GM12878 (cell line): ENCODE measurements at regions not wholly inside any gene's neighbourhood (a gene's known extent, or its start where the extent isn't known, plus 50 kb on each side); places are given as distances from the start of the nearest gene placed in this dataset.

Experiments
- ATAC-seq: fragments of 200-7000 bp; cut with Tn5 transposase; 3 replicates; pipeline ENCODE4 v1.9.1; 2020; ENCODE audit warnings: mild to moderate bottlenecking, moderate library complexity
- BruUV-seq: library from RNA; stranded (reverse); fragments of 400-500 nt; replicated peaks from 2 replicates; lab custom pipeline; 2021; lab: Mats Ljungman, UMichigan
- CTCF ChIA-PET: fragments of 300-600 bp; sonication (Branson Sonifier 250); formaldehyde crosslinking; extraction: SDS; loops from one replicate; lab custom pipeline; 2021; ENCODE audit warnings: inconsistent platforms; lab: Yijun Ruan, JAX
- POLR2A ChIA-PET: fragments of 350-600 bp; formaldehyde crosslinking; extraction: SDS; loops from one replicate; lab custom pipeline; 2021; ENCODE audit warnings: inconsistent platforms; lab: Charles Lee
- RAD21 ChIA-PET: fragments of 300-600 bp; sonication (Branson Sonifier 250); formaldehyde crosslinking; loops from one replicate; lab custom pipeline; 2023; ENCODE audit warnings: antibody characterized with exemption; ENCODE audit not compliant: unreplicated experiment; lab: Charles Lee
- SMC1A ChIA-PET: fragments of 300-600 bp; sonication (Branson Sonifier 250); formaldehyde crosslinking; loops from one replicate; lab custom pipeline; 2023; ENCODE audit not compliant: unreplicated experiment, uncharacterized antibody; lab: Charles Lee
- DNase-seq: peaks from one replicate; pipeline ENCODE4 v3.0.0-alpha.2; 2011; ENCODE audit warnings: low read depth, low spot score
- FAIRE-seq: peaks from 3 replicates; lab custom pipeline; 2011; peaks lifted over from hg19 to GRCh38; lab: Jason Lieb, UNC
- H2AFZ ChIP-seq: 2 replicates; pipeline ENCODE4 v1.6.0; 2011; ENCODE audit warnings: low read depth, low read length, control low read depth; ENCODE audit not compliant: control insufficient read depth
- H3K27ac ChIP-seq: 2 replicates; pipeline ENCODE4 v1.5.1; 2011; ENCODE audit warnings: control low read depth; ENCODE audit not compliant: control insufficient read depth, insufficient read depth
- H3K27me3 ChIP-seq, 2 experiments: replicated peaks in 1 of 2; 2 replicates each; pipeline versions ENCODE4 v1.6.0 to v1.6.1; 2011; ENCODE audit warnings: low read length in 1 of 2; ENCODE audit not compliant: control insufficient read depth in 2 of 2, insufficient read depth in 2 of 2
- H3K36me3 ChIP-seq, 2 experiments: 2 replicates each; pipeline ENCODE4 v1.5.1; 2011; ENCODE audit warnings: low read length in 1 of 2; ENCODE audit not compliant: control insufficient read depth in 2 of 2, insufficient read depth in 2 of 2
- H3K4me1 ChIP-seq: 2 replicates; pipeline ENCODE4 v1.6.1; 2011; ENCODE audit warnings: mild to moderate bottlenecking, low read length, moderate library complexity, mixed read lengths; ENCODE audit not compliant: control insufficient read depth, insufficient read depth
- H3K4me2 ChIP-seq: 2 replicates; pipeline ENCODE4 v1.6.0; 2011; ENCODE audit warnings: control low read depth; ENCODE audit not compliant: control insufficient read depth, insufficient read depth
- H3K4me3 ChIP-seq: fragments of 200-600 bp; sonication (generic); 2 replicates; pipeline ENCODE4 v1.5.1; 2016
- H3K79me2 ChIP-seq: 2 replicates; pipeline ENCODE4 v1.6.0; 2011; ENCODE audit warnings: low read length; ENCODE audit not compliant: control insufficient read depth, insufficient read depth
- H3K9ac ChIP-seq: 2 replicates; pipeline ENCODE4 v1.8.0; 2011; ENCODE audit warnings: low read length, control low read depth, mixed read lengths; ENCODE audit not compliant: control insufficient read depth, insufficient read depth
- H3K9me3 ChIP-seq: replicated peaks from 3 replicates; pipeline ENCODE4 v1.5.1; 2011; ENCODE audit warnings: mild to moderate bottlenecking, low read length; ENCODE audit not compliant: control insufficient read depth, insufficient read depth
- H4K20me1 ChIP-seq: 2 replicates; pipeline ENCODE4 v1.6.0; 2011; ENCODE audit not compliant: control insufficient read depth, insufficient read depth
- CBX5 ChIP-seq: sonication (generic); IDR thresholded peaks from 2 replicates; pipeline ENCODE4 v1.6.1; 2016; ENCODE audit warnings: low read depth, moderate library complexity, mild to moderate bottlenecking, inconsistent platforms
- EED ChIP-seq: sonication (generic); IDR thresholded peaks from 2 replicates; pipeline ENCODE4 v1.6.1; 2016; ENCODE audit warnings: antibody characterized with exemption, low read depth
- EGR1 ChIP-seq, 2 experiments: IDR thresholded peaks; 1 replicate in 1 of 2; 2 replicates in 1 of 2; pipeline ENCODE4 v1.6.1; 2011 to 2012; ENCODE audit warnings: low read depth in 2 of 2, low read length in 2 of 2, borderline replicate concordance in 1 of 2, mild to moderate bottlenecking in 1 of 2, moderate library complexity in 1 of 2
- KLF5 ChIP-seq: fragments of 450-650 bp; IDR thresholded peaks from 2 replicates; pipeline ENCODE4 v1.6.1; 2014; ENCODE audit warnings: mild to moderate bottlenecking; ENCODE audit not compliant: partially characterized antibody
- NR2F1 ChIP-seq: fragments of 450-650 bp; conservative IDR thresholded peaks from 2 replicates; pipeline ENCODE4 v1.6.1; 2017; ENCODE audit warnings: mild to moderate bottlenecking
- RELA ChIP-seq: fragments of 450-650 bp; IDR thresholded peaks from 2 replicates; pipeline ENCODE4 v1.8.0; 2014; ENCODE audit warnings: borderline replicate concordance; ENCODE audit not compliant: partially characterized antibody
- SPI1 ChIP-seq: IDR thresholded peaks from 2 replicates; pipeline ENCODE4 v1.6.1; 2011; ENCODE audit warnings: low read depth, mild to moderate bottlenecking, low read length, moderate library complexity, borderline replicate concordance; ENCODE audit not compliant: insufficient read depth
- SUZ12 ChIP-seq: fragments of 200-600 bp; sonication (generic); IDR thresholded peaks from one replicate; pipeline ENCODE4 v1.6.1; 2018; ENCODE audit warnings: antibody characterized with exemption, mild to moderate bottlenecking; ENCODE audit not compliant: unreplicated experiment
- ZBTB11 ChIP-seq: fragments of 450-650 bp; formaldehyde crosslinking; IDR thresholded peaks from 2 replicates; pipeline ENCODE4 v1.5.0; 2022; ENCODE audit warnings: mild to moderate bottlenecking, missing genetic modification characterization
- WGBS: methylation state at CpG from one replicate; pipeline ENCODE4 v1.1.6; 2016; ENCODE audit warnings: low lambda C conversion rate; ENCODE audit not compliant: insufficient replicate concordance, insufficient coverage; ENCODE audit errors: missing lambda C conversion rate; 5-methylcytosine and 5-hydroxymethylcytosine counted together
- in situ Hi-C: fragments of 300-500 bp; cut with MboI; formaldehyde crosslinking; loops from 9 replicates; pipeline ENCODE4 v1.14.3; 2018; ENCODE audit warnings: mixed read lengths
- intact Hi-C: fragments of 100-400 bp; cut with micrococcal nuclease; formaldehyde crosslinking; loops from one replicate; pipeline ENCODE4 v1.14.2; 2022; ENCODE audit not compliant: unreplicated experiment
- TF ChIP-seq, protein P1 (sequence below): fragments of 450-650 bp; IDR thresholded peaks from 2 replicates; pipeline ENCODE4 v1.6.1; 2016; ENCODE audit warnings: mild to moderate bottlenecking, moderate library complexity, borderline replicate concordance
- TF ChIP-seq, protein P2 (sequence below): fragments of 450-650 bp; formaldehyde crosslinking; IDR thresholded peaks from 2 replicates; pipeline ENCODE4 v1.4.0; 2020; ENCODE audit warnings: mild to moderate bottlenecking, moderate library complexity

- TF ChIP-seq CBX5 (no peak), EGR1 (IDR thresholded peaks at IDR 0.05; ENCODE audit: borderline replicate concordance in 1 of 2, low read depth in 2 of 2, low read length in 2 of 2) (no peak), RELA (no peak), SUZ12 (no peak)
Measured at GRCh38 chr5:4081466-4081865, 485.8 kb downstream of the IRX1 start (continued).

DNA sequence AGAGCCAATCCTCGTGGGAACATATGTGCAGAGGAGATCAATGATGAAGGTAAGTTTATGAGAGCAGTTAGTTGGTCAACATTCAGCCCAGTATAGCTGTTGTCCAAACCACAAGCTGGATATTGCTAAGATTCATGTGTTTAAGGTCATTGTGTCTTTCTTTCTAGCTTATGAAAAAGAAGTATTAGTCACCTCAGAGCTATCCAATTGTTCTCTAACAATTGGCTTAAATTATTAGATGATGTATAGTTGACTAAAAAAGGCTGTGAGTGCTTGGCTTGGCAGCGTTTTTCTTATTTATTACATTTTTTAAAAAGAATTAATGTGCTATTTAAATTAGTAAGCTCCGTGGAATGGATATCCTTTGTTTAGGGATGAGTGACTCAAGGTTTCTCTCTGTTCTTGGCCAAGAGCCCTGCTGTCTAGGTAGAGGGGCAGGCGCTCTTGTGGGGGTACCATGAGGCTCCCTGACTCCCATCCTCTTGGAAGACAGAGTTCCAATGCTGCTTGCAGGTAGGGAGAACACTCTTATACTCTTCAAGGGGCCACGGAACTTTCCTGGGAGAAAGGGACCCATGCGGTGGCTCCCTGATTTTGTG is 487.4 kb downstream of the IRX1 start:
- Histone ChIP-seq H3K36me3 (no peaks in the 10 kb centered on the region), H3K4me1 (no peaks in the 10 kb centered on the region), H3K4me2 (no peak overlapping the region), H3K79me2 (no peaks in the 10 kb centered on the region), H4K20me1 (no peaks in the 10 kb centered on the region), H3K9me3 (no peaks in the 10 kb centered on the region; the same call in 2 of the 3 replicates), H3K27ac (no peak overlapping the region), H3K9ac (no peak overlapping the region), H3K27me3 (no peaks in the 10 kb centered on the region), H3K4me3 (no peak overlapping the region), H2AFZ (no peak overlapping the region)
- BruUV-seq, result no TSS peak
- CTCF ChIA-PET, result no interaction called here
- SMC1A ChIA-PET, result no interaction called here
- POLR2A ChIA-PET, result no interaction called here
- in situ Hi-C loops (no loop called here), intact Hi-C loops (no loop called here)
- FAIRE-seq (no peak), ATAC-seq (no peak), DNase-seq (no peak)
- TF ChIP-seq KLF5, result no peak
- TF ChIP-seq, protein P1, sequence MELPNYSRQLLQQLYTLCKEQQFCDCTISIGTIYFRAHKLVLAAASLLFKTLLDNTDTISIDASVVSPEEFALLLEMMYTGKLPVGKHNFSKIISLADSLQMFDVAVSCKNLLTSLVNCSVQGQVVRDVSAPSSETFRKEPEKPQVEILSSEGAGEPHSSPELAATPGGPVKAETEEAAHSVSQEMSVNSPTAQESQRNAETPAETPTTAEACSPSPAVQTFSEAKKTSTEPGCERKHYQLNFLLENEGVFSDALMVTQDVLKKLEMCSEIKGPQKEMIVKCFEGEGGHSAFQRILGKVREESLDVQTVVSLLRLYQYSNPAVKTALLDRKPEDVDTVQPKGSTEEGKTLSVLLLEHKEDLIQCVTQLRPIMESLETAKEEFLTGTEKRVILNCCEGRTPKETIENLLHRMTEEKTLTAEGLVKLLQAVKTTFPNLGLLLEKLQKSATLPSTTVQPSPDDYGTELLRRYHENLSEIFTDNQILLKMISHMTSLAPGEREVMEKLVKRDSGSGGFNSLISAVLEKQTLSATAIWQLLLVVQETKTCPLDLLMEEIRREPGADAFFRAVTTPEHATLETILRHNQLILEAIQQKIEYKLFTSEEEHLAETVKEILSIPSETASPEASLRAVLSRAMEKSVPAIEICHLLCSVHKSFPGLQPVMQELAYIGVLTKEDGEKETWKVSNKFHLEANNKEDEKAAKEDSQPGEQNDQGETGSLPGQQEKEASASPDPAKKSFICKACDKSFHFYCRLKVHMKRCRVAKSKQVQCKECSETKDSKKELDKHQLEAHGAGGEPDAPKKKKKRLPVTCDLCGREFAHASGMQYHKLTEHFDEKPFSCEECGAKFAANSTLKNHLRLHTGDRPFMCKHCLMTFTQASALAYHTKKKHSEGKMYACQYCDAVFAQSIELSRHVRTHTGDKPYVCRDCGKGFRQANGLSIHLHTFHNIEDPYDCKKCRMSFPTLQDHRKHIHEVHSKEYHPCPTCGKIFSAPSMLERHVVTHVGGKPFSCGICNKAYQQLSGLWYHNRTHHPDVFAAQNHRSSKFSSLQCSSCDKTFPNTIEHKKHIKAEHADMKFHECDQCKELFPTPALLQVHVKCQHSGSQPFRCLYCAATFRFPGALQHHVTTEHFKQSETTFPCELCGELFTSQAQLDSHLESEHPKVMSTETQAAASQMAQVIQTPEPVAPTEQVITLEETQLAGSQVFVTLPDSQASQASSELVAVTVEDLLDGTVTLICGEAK, result no peak
- TF ChIP-seq ZBTB11 (CRISPR knock-in tag), result no peak
- no peak for TF ChIP-seq EED
- TF ChIP-seq, protein P2, sequence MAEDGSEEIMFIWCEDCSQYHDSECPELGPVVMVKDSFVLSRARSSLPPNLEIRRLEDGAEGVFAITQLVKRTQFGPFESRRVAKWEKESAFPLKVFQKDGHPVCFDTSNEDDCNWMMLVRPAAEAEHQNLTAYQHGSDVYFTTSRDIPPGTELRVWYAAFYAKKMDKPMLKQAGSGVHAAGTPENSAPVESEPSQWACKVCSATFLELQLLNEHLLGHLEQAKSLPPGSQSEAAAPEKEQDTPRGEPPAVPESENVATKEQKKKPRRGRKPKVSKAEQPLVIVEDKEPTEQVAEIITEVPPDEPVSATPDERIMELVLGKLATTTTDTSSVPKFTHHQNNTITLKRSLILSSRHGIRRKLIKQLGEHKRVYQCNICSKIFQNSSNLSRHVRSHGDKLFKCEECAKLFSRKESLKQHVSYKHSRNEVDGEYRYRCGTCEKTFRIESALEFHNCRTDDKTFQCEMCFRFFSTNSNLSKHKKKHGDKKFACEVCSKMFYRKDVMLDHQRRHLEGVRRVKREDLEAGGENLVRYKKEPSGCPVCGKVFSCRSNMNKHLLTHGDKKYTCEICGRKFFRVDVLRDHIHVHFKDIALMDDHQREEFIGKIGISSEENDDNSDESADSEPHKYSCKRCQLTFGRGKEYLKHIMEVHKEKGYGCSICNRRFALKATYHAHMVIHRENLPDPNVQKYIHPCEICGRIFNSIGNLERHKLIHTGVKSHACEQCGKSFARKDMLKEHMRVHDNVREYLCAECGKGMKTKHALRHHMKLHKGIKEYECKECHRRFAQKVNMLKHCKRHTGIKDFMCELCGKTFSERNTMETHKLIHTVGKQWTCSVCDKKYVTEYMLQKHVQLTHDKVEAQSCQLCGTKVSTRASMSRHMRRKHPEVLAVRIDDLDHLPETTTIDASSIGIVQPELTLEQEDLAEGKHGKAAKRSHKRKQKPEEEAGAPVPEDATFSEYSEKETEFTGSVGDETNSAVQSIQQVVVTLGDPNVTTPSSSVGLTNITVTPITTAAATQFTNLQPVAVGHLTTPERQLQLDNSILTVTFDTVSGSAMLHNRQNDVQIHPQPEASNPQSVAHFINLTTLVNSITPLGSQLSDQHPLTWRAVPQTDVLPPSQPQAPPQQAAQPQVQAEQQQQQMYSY, result no peak
- TF ChIP-seq SPI1, result no peak
- no peak for TF ChIP-seq NR2F1
- WGBS, result 20% methylated on average over 6 of the region's 6 CpGs
- RAD21 ChIA-PET, result no interaction called here
